HUES48 (cell line): ENCODE measurements at regions not wholly inside any gene's neighbourhood (a gene's known extent, or its start where the extent isn't known, plus 50 kb on each side); places are given as distances from the start of the nearest gene placed in this dataset.

Source experiments
- H3K27ac ChIP-seq: one replicate; pipeline ENCODE4 v1.7.0; 2013; ENCODE audit warnings: low read depth, low read length, inconsistent platforms
- H3K27me3 ChIP-seq: 2 replicates; pipeline ENCODE4 v1.6.1; 2013; ENCODE audit warnings: mild to moderate bottlenecking, low read length; ENCODE audit not compliant: control insufficient read depth, insufficient read depth
- H3K36me3 ChIP-seq: 2 replicates; pipeline ENCODE4 v1.6.1; 2013; ENCODE audit warnings: low read length; ENCODE audit not compliant: control insufficient read depth, insufficient read depth
- H3K4me1 ChIP-seq: 2 replicates; pipeline ENCODE4 v1.6.1; 2013; ENCODE audit warnings: mild to moderate bottlenecking, low read length; ENCODE audit not compliant: control insufficient read depth, insufficient read depth
- H3K4me3 ChIP-seq: 2 replicates; pipeline ENCODE4 v1.5.1; 2013; ENCODE audit warnings: mild to moderate bottlenecking, low read depth, low read length
- H3K9ac ChIP-seq: 2 replicates; pipeline ENCODE4 v1.6.1; 2013; ENCODE audit warnings: mild to moderate bottlenecking, low read depth, low read length, moderate library complexity
- H3K9me3 ChIP-seq: 2 replicates; pipeline ENCODE4 v1.6.1; 2013; ENCODE audit warnings: low read length; ENCODE audit not compliant: control insufficient read depth, insufficient read depth

DNA sequence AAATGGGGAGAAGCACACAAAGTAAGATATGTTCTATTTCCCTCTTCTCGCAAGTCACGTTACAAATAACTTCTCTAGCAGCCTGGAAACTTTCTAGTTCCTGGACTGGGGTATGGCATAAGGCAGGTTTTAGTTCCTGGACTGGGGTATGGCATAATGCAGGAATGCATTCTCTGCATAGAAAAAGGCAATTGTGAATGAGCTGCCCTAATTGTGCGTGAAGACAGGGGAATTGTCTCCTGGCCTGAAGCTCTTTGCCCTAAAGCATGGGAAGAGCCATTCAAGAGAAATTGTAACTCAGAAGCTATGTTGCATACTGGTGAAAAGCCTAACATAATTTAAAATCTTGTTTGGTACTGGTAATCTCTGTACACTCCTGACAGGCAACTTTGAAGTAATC is 54.3 kb upstream of the CBLB start:
- Histone ChIP-seq H3K4me1 (peaks cover 4% of the 10 kb centered on the region; the same call in 1 of the 2 replicates), H3K9me3 (no peaks in the 10 kb centered on the region), H3K27ac (no peak overlapping the region), H3K36me3 (no peaks in the 10 kb centered on the region), H3K9ac (no peak overlapping the region), H3K27me3 (no peaks in the 10 kb centered on the region), H3K4me3 (no peak overlapping the region)

DNA sequence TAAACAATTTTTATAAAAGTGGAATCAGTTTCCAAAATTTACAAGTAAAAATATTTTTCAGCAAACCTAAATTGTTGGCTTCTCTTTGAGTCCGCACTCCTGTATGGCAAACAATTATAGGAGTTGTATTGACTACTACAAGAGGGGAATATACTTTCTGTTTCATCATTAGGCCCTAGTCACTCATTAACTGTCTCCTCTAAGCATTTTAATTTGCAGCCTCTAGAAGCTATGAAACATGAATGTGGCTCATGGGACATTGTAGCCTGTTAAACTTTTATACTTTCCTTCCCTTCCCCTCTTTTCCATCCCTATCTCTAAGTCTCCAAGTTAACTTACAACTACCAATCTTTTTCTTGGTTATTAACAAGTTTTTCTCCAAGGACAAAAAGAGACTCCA is 58.9 kb upstream of the CBLB start:
- H3K4me3 ChIP-seq: no peak overlapping the region

DNA sequence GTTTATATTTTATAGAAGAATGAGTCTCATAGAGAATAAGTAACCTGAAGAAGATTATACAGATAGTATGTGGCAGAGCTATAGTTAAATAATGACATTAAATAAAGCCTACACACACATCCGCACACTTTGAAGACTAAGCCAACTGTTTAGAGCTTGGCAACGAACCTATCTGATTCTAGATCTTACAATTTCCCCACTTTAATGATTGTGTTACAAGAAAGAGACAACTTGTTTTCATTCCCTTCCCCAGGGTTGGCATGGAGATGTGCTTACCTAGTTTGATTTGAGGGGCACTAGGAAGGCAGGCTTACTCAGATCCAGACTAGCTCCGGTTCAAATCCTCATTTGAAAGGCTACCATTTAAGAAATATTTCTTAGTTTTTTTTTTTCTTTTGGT is 61.9 kb upstream of the CBLB start:
- Histone ChIP-seq H3K27me3 (no peaks in the 10 kb centered on the region), H3K36me3 (no peaks in the 10 kb centered on the region), H3K9ac (no peak overlapping the region), H3K9me3 (no peaks in the 10 kb centered on the region), H3K4me3 (no peak overlapping the region), H3K4me1 (peaks cover 20% of the 10 kb centered on the region), H3K27ac (no peak overlapping the region)

More for the DNA sequence above, 58.9 kb upstream of the CBLB start:
- Histone ChIP-seq H3K4me1 (peaks cover 20% of the 10 kb centered on the region), H3K27me3 (no peaks in the 10 kb centered on the region), H3K36me3 (no peaks in the 10 kb centered on the region), H3K9ac (no peak overlapping the region), H3K9me3 (no peaks in the 10 kb centered on the region), H3K27ac (no peak overlapping the region)

DNA sequence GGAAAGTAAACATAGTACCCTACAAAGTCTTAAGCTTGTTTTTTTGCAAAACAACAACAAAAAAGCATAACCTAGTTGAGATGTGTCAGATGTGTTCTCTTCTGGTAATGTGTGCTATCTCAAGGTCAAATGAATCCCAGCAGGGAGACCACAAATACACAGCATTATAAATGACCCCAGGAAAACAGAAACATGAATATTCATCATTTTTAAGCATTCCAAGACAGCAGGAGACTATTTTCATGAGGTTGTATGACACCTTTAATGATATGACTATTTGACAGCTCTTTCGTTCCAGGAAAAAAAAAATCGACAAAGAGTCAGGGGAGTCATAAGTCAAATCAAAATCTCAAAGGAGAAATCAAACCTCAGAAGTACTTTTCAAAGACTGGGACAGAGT is 62.7 kb upstream of the CBLB start:
- Histone ChIP-seq H3K27ac (no peak overlapping the region), H3K4me3 (no peak overlapping the region), H3K36me3 (no peaks in the 10 kb centered on the region), H3K27me3 (no peaks in the 10 kb centered on the region), H3K4me1 (peaks cover 20% of the 10 kb centered on the region), H3K9me3 (no peaks in the 10 kb centered on the region), H3K9ac (no peak overlapping the region)

DNA sequence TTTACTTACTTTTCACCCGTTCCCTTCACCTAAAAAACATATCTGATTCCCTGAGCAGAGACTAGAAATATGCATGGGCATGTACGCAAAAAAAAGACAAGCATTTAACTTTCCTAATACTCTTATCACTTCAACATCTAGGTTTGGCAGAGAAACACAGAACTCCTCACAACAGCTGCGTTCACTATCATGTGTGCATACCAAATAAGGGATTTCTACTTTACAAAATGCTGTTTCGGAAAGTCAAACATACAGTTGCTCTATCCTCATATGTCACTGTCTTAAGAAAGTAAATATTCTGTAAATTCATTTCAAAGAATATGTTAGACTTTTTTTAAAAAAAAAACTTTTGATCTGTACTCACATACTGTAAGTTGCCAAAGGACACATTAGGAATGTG is 65.1 kb upstream of the CBLB start:
- Histone ChIP-seq H3K4me3 (no peak overlapping the region), H3K27me3 (no peaks in the 10 kb centered on the region), H3K9me3 (no peaks in the 10 kb centered on the region), H3K36me3 (no peaks in the 10 kb centered on the region), H3K4me1 (peaks cover 19% of the 10 kb centered on the region), H3K27ac (no peak overlapping the region), H3K9ac (no peak overlapping the region)

DNA sequence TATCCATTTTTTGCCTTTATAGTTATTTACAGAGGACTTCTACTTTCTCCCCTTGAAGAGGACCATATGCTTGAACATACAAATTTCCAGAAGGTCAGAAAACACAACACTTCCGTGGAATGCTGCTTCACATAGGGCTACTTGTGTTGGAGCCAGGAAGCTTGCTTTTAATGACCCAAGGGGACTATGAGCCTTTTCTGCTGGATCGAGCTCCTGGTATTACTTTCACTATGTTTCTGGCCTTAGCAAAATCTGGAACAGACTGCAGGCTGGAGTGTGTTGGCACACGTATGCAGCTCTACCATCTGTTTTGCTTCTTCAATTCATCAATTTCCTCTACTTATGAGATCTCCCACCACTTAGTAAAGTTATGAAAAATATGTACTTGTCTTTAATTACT is 69.3 kb upstream of the CBLB start:
- Histone ChIP-seq H3K27me3 (no peaks in the 10 kb centered on the region), H3K9me3 (no peaks in the 10 kb centered on the region), H3K4me3 (no peak overlapping the region), H3K4me1 (peaks cover 10% of the 10 kb centered on the region; the same call in 1 of the 2 replicates), H3K36me3 (no peaks in the 10 kb centered on the region), H3K27ac (no peak overlapping the region), H3K9ac (no peak overlapping the region)

DNA sequence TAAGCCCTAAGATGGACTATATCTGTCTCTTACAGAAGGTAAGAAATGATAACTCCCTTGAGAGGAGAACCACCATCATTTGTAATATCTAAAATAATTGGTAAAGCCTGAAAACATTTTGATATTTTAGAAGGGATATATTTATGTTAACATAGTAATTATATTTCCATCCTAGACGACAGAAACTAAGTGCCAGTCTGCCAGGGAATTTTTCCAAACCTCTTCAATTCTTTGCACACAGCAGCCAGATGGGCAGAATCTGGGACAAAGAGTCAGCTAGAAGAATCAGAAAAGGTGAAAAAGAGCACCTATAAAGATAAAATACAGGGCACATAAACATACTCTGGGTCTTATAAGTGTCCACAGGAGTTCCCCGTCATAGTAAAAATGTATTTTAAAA is 70.0 kb upstream of the CBLB start:
- Histone ChIP-seq H3K36me3 (no peaks in the 10 kb centered on the region), H3K27me3 (no peaks in the 10 kb centered on the region), H3K4me1 (peaks cover 10% of the 10 kb centered on the region; the same call in 1 of the 2 replicates), H3K27ac (no peak overlapping the region), H3K4me3 (no peak overlapping the region), H3K9ac (no peak overlapping the region), H3K9me3 (no peaks in the 10 kb centered on the region)

DNA sequence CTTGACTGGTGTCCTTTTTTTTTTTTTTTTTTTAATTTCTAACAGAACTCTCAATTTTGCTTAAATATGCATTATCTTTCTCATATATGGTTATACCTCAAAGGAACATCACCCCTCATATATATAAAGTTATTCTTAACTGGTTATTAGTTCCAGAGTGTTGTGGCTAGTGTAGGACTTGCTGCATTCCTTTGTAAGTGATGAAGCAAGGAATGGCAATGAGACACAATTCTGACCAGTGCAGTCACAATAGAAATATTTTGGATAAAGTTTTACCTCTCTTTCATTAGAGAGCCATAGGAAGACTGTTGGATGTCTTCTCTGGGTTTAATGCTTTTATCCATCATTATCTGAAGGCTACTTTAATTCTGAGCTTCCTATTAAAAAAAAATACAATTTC is 75.5 kb upstream of the CBLB start:
- Histone ChIP-seq H3K27ac (no peak overlapping the region), H3K27me3 (no peaks in the 10 kb centered on the region), H3K4me3 (no peak overlapping the region), H3K4me1 (no peaks in the 10 kb centered on the region), H3K9ac (no peak overlapping the region), H3K36me3 (no peaks in the 10 kb centered on the region), H3K9me3 (no peaks in the 10 kb centered on the region)

DNA sequence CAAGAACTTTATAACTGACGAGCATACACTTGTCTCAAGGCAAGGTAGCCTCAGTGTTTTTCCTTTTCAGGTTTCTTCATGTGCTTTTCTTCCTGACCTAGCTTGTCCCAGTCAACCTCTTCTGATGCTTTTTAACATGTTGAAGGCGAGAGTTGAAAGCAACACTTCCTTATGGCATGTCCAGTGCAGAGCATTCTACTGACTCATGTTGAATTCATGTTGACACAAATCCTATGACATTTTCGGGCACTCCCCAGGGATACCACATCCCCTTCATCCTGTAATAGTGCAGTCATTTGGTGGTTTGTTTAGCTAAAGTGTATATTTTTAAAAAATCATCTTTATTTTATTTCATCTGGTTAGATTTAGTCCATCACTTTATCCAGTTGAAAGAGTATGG is 75.9 kb upstream of the CBLB start:
- no peaks in the 10 kb centered on the region for H3K9me3 ChIP-seq
- no peaks in the 10 kb centered on the region for H3K36me3 ChIP-seq
- no peaks in the 10 kb centered on the region for H3K27me3 ChIP-seq
- no peaks in the 10 kb centered on the region for H3K4me1 ChIP-seq
- H3K4me3 ChIP-seq: no peak overlapping the region
- no peak overlapping the region for H3K27ac ChIP-seq
- no peak overlapping the region for H3K9ac ChIP-seq

DNA sequence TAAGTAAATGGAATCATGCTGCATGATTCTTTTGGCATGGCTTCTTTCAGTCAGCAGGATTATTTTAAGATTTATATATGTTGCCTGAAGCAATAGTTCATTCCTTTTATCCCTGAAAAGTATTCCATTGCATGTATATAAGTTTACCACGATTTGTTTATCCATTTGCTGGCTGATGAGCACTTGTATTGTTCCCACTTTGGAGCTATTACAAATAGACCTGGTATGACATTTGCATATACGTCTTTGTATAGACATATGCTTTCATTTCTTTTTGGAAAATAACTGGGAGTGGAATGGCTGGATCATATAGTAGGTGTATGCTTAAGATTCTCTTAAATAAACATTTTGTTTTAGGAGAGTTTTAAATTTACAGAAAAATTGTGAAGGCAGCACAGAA is 79.3 kb upstream of the CBLB start:
- no peaks in the 10 kb centered on the region for H3K9me3 ChIP-seq
- H3K27ac ChIP-seq: no peak overlapping the region
- no peaks in the 10 kb centered on the region for H3K27me3 ChIP-seq
- no peaks in the 10 kb centered on the region for H3K36me3 ChIP-seq
- no peaks in the 10 kb centered on the region for H3K4me1 ChIP-seq
- no peak overlapping the region for H3K9ac ChIP-seq
- H3K4me3 ChIP-seq: no peak overlapping the region

DNA sequence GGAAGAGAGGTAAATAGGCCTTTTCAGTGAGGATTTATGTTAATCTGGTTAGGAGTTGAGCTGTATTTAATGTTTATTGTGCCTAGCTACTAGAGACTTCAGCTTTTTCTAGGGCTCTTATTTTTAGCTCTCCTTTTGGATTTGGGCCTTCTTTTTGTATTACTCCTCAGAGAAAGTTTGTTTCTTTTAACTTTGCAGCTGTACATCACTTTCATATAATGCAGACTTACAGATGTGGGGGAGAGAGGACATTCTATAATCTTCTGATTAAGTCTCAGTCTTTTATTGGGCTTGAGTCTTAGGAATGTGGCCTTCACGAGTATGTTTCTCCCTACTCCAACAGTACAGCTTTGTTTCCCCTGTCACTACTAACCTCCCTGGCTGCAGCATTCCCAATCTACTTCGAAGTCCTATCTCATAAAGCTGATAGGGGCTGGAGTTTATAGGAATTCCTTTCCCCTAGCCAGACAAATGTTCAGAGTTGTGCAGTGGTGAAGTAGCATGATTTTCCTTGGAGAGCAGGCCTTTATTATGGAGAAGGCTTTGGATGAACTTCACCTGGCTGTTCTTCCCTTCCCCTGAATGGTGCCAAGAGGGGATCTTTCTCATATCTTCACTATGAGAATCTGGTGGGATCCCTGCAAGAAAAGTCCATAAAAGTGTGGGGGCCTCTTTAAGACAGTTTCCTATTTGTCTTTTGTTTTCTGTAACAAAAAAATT is 82.2 kb upstream of the CBLB start:
- no peaks in the 10 kb centered on the region for H3K27me3 ChIP-seq
- no peak overlapping the region for H3K9ac ChIP-seq
- no peaks in the 10 kb centered on the region for H3K4me1 ChIP-seq
- H3K9me3 ChIP-seq: no peaks in the 10 kb centered on the region
- no peak overlapping the region for H3K4me3 ChIP-seq
- no peaks in the 10 kb centered on the region for H3K36me3 ChIP-seq
- H3K27ac ChIP-seq: no peak overlapping the region
